Testis (tissue), 2 donors: ENCODE measurements at regions not wholly inside any gene's neighbourhood (a gene's known extent, or its start where the extent isn't known, plus 50 kb on each side); places are given as distances from the start of the nearest gene placed in this dataset.
A peak's percentile ranks its signal among the peaks of the same experiment; 100 is the strongest.

Experiments used
- DNase-seq: peaks from one replicate; pipeline ENCODE4 v3.0.0-alpha.2; 2019
- H3K27ac ChIP-seq, 2 donors: fragments of 200-600 bp; sonication (generic); one replicate each; pipeline ENCODE4 v1.5.1; 2019
- H3K27me3 ChIP-seq: fragments of 200-600 bp; sonication (generic); one replicate; pipeline ENCODE4 v1.5.1; 2019
- H3K36me3 ChIP-seq: fragments of 200-600 bp; sonication (generic); one replicate; pipeline ENCODE4 v1.5.1; 2017; ENCODE audit warnings: low read depth; ENCODE audit errors: missing control alignments
- H3K4me1 ChIP-seq: fragments of 200-600 bp; sonication (generic); one replicate; pipeline ENCODE4 v1.5.1; 2019
- H3K4me3 ChIP-seq, 2 donors: fragments of 200-600 bp; sonication (generic); one replicate each; pipeline ENCODE4 v1.5.1; 2017 to 2019
- H3K9me3 ChIP-seq: fragments of 200-600 bp; sonication (generic); one replicate; pipeline ENCODE4 v1.5.1; 2017
- POLR2A ChIP-seq: fragments of 450-650 bp; IDR thresholded peaks from one replicate; pipeline ENCODE4 v1.6.1; 2017; ENCODE audit warnings: antibody characterized with exemption, mild to moderate bottlenecking, moderate library complexity
- WGBS, 2 donors: methylation state at CpG; one replicate each; pipeline ENCODE4 v1.1.5; 2018; 5-methylcytosine and 5-hydroxymethylcytosine counted together
- intact Hi-C: fragments of 100-400 bp; cut with DNase I; formaldehyde crosslinking; loops from one replicate; pipeline ENCODE4 v1.15.1; 2023; ENCODE audit warnings: low total_unique reads
- TF ChIP-seq, protein P1 (sequence below), 3 experiments: fragments of 450-650 bp in 2 of 3; fragments of 200-600 bp in 1 of 3; sonication (generic) in 1 of 3; IDR thresholded peaks; one replicate each; pipeline ENCODE4 v1.5.1; 2016 to 2019; ENCODE audit warnings: antibody characterized with exemption in 3 of 3, mild to moderate bottlenecking in 2 of 3, moderate library complexity in 1 of 3

DNA sequence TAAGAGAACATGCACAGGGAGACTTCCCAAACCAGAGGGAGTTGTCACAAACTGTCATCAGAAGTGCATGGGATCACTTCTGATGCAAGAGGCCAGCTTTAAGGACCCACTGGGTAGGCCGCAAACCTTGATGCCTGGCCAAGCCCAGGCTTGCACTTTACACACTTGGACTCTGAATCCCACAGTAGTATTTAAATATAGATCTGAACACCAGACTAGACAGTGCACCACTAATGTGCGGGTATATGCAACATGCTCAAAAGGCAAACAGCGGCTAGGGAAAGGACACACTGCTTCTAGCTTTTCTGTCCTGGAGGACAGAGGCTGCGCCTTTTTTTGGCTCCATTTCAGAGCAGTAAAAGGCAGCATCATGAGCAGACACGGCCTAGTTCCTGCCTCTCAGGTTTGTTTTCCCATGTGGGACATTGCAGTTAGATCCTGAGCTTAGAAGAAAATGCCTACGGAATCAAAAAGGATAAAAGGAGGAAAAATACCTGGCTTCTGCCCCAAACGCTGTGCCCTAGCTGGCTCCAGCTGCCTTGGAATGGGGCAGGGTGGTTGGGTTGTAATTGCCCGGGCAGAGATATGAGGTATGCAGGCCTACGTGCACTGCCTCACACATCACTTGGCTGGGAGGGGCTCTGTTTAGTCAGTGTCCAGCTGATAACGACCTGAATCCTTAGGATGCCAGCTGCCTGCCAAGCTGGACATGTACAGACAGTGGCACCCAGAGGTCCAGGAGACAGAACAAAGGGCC is 84.5 kb upstream of the EGLN3 start:
- intact Hi-C loops, result no loop called here
- DNase-seq, result peak; percentile 36
- Histone ChIP-seq H3K4me3 (no peak overlapping the region), H3K36me3 (no peaks in the 10 kb centered on the region), H3K27ac (no peak overlapping the region), H3K4me1 (peaks cover 2% of the 10 kb centered on the region), H3K9me3 (no peaks in the 10 kb centered on the region), H3K27me3 (no peaks in the 10 kb centered on the region)
- TF ChIP-seq, protein P1, sequence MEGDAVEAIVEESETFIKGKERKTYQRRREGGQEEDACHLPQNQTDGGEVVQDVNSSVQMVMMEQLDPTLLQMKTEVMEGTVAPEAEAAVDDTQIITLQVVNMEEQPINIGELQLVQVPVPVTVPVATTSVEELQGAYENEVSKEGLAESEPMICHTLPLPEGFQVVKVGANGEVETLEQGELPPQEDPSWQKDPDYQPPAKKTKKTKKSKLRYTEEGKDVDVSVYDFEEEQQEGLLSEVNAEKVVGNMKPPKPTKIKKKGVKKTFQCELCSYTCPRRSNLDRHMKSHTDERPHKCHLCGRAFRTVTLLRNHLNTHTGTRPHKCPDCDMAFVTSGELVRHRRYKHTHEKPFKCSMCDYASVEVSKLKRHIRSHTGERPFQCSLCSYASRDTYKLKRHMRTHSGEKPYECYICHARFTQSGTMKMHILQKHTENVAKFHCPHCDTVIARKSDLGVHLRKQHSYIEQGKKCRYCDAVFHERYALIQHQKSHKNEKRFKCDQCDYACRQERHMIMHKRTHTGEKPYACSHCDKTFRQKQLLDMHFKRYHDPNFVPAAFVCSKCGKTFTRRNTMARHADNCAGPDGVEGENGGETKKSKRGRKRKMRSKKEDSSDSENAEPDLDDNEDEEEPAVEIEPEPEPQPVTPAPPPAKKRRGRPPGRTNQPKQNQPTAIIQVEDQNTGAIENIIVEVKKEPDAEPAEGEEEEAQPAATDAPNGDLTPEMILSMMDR (IDR thresholded peaks at IDR 0.05), result no peak
- no peak for TF ChIP-seq POLR2A
- WGBS, 2 donors, result 59 to 85% methylated on average over 7 to 10 of the region's 10 CpGs

DNA sequence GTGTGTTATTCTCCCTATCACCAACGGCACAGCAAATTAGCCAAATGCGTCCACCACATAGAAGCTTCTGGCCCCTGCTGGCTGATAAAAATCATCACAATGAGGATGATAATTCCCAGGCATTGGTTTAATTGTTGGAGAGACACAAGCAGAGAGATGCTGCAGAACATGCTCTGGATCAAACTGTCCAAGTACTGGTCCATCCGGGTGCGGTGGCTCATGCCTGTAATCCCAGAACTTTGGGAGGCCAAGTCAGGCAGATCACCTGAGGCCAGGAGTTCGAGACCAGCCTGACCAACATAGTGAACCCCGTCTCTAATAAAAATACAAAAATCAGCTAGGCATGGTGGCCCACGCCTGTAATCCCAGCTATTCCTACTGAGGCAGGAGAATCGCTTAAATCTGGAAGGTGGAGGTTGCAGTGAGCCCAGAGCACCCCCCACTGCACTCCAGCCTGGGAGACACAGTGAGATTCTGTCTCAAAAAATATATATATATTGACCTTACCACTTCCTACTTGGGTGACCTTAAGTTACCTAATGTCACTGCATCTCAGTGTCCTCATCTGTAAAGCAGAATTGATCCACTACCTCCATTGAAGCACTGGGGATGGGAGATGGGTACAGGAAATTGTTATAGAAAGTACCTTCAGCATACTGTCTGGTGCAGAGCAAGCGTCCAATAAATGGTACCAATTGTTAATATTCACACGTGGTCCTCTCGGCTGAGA is 83.7 kb upstream of the EGLN3 start:
- Histone ChIP-seq H3K36me3 (no peaks in the 10 kb centered on the region), H3K9me3 (no peaks in the 10 kb centered on the region), H3K27ac (no peak overlapping the region), H3K4me3 (no peak overlapping the region), H3K4me1 (peaks cover 9% of the 10 kb centered on the region), H3K27me3 (no peaks in the 10 kb centered on the region)
- no peak for DNase-seq
- intact Hi-C loops, result no loop called here
- WGBS, 2 donors, result 76 to 83% methylated on average over 9 to 11 of the region's 11 CpGs
- no peak for TF ChIP-seq POLR2A
- TF ChIP-seq, protein P1 (IDR thresholded peaks at IDR 0.05), result no peak

DNA sequence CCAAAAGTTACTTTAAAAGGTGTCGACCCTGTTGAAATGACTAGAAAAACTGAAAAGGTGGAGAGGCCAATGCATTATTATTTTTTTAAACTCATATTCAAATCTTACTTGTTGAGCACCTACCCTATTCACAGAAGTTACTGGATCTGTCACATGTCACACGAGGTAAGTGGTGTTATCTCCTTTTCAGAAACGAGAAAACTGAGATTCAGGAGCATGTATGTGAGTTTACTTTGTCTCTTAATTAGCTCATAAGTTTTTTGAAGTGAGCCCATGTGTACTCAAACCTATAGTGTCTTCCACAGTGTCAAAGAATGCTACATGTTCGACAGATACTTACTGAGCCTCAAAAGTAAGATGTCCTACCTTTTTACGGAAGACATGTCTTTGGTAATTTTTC is 81.8 kb upstream of the EGLN3 start:
- no peak for DNase-seq
- TF ChIP-seq, protein P1 (IDR thresholded peaks at IDR 0.05), result no peak
- TF ChIP-seq POLR2A, result no peak
- Histone ChIP-seq H3K4me3 (no peak overlapping the region), H3K4me1 (peaks cover 14% of the 10 kb centered on the region), H3K9me3 (no peaks in the 10 kb centered on the region), H3K36me3 (no peaks in the 10 kb centered on the region), H3K27ac (no peak overlapping the region), H3K27me3 (no peaks in the 10 kb centered on the region)
- 84 to 96% methylated on average over 5 of the region's 5 CpGs for WGBS, 2 donors
- intact Hi-C loops, result no loop called here

DNA sequence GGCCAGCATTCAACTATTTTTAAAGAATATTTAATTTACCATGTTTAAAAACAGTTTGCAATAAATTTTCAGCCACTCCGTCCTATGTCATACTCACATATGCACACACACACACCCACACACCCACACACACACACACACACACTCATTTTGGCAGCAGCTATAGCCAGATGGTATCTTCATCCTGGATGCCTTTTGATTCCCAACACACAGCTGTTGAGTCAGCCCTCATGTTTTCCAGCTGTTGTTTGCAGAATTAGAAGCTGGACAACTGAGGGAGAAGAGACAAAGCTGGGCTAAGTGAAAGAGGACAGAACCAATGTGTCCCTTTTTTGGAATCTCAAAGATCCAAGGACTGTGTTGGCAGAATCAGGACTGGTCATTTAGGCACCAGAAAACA is 80.0 kb upstream of the EGLN3 start:
- Histone ChIP-seq H3K27me3 (no peaks in the 10 kb centered on the region), H3K4me1 (peaks cover 14% of the 10 kb centered on the region), H3K27ac (no peak overlapping the region), H3K4me3 (no peak overlapping the region), H3K9me3 (no peaks in the 10 kb centered on the region), H3K36me3 (no peaks in the 10 kb centered on the region)
- TF ChIP-seq, protein P1 (IDR thresholded peaks at IDR 0.05), result no peak
- no peak for TF ChIP-seq POLR2A
- DNase-seq, result peak; percentile 33
- intact Hi-C loops, result no loop called here
- 37 to 50% methylated on average over 1 of the region's 1 CpG for WGBS, 2 donors
